SH-SY5Y (cell line): ENCODE measurements at regions not wholly inside any gene's neighbourhood (a gene's known extent, or its start where the extent isn't known, plus 50 kb on each side); places are given as distances from the start of the nearest gene placed in this dataset.
A peak's percentile ranks its signal among the peaks of the same experiment; 100 is the strongest.

ENCODE experiments used
- GATA2 ChIP-seq: IDR thresholded peaks from 2 replicates; pipeline ENCODE4 v1.6.1; 2011; ENCODE audit warnings: mild to moderate bottlenecking, low read depth, low read length
- GATA3 ChIP-seq: IDR thresholded peaks from 2 replicates; pipeline ENCODE4 v1.6.1; 2011; ENCODE audit warnings: low read depth, mild to moderate bottlenecking, low read length, moderate library complexity

- TF ChIP-seq GATA2 (0 out of 2 replicates have a peak, but pooled peaks have one; percentile 17), GATA3 (no peak)
These were observed 50.6 kb upstream of the SLC7A14 start for GRCh38 chr3:170636400-170636973.
